HCT116 (cell line): ENCODE measurements at regions not wholly inside any gene's neighbourhood (a gene's known extent, or its start where the extent isn't known, plus 50 kb on each side); places are given as distances from the start of the nearest gene placed in this dataset.

Experiments used
- MAX ChIP-seq: IDR thresholded peaks from 2 replicates; pipeline ENCODE4 v1.6.1; 2012
- TCF7L2 ChIP-seq: IDR thresholded peaks from 2 replicates; pipeline ENCODE4 v1.7.0; 2011; ENCODE audit warnings: borderline replicate concordance, inconsistent platforms; ENCODE audit not compliant: insufficient read depth, insufficient read length; ENCODE audit errors: extremely low read depth
- YY1 ChIP-seq: IDR thresholded peaks from 2 replicates; pipeline ENCODE4 v1.6.1; 2011; ENCODE audit warnings: low read length, low read depth, moderate library complexity, mild to moderate bottlenecking; ENCODE audit not compliant: insufficient replicate concordance; ENCODE audit errors: extremely low read depth
- TF ChIP-seq, protein P1 (sequence below), 3 experiments: fragments of 200-600 bp in 1 of 3; sonication (generic) in 1 of 3; IDR thresholded peaks in 2 of 3; conservative IDR thresholded peaks in 1 of 3; 2 replicates each; pipeline ENCODE4 v1.5.1; 2012 to 2017; ENCODE audit warnings: low read depth in 2 of 3, low read length in 2 of 3, antibody characterized with exemption in 1 of 3, borderline replicate concordance in 1 of 3, control low read depth in 1 of 3, mild to moderate bottlenecking in 1 of 3, mixed read lengths in 1 of 3, mixed run types in 1 of 3, moderate library complexity in 1 of 3; ENCODE audit not compliant: insufficient read depth in 1 of 3

- no peak for TF ChIP-seq MAX
- TF ChIP-seq TCF7L2 = no peak
- TF ChIP-seq, protein P1, sequence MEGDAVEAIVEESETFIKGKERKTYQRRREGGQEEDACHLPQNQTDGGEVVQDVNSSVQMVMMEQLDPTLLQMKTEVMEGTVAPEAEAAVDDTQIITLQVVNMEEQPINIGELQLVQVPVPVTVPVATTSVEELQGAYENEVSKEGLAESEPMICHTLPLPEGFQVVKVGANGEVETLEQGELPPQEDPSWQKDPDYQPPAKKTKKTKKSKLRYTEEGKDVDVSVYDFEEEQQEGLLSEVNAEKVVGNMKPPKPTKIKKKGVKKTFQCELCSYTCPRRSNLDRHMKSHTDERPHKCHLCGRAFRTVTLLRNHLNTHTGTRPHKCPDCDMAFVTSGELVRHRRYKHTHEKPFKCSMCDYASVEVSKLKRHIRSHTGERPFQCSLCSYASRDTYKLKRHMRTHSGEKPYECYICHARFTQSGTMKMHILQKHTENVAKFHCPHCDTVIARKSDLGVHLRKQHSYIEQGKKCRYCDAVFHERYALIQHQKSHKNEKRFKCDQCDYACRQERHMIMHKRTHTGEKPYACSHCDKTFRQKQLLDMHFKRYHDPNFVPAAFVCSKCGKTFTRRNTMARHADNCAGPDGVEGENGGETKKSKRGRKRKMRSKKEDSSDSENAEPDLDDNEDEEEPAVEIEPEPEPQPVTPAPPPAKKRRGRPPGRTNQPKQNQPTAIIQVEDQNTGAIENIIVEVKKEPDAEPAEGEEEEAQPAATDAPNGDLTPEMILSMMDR (IDR thresholded peaks at IDR 0.05 in 2 of 3, conservative IDR thresholded peaks at IDR 0.05 in 1 of 3; ENCODE audit: borderline replicate concordance in 1 of 3, insufficient read depth in 1 of 3, low read depth in 2 of 3, low read length in 2 of 3) = no peak
- TF ChIP-seq YY1 = no peak
Measured at GRCh38 chr6:90707246-90707645, 120.4 kb upstream of the MAP3K7 start.
